GM21717 (cell line): ENCODE measurements at regions not wholly inside any gene's neighbourhood (a gene's known extent, or its start where the extent isn't known, plus 50 kb on each side); places are given as distances from the start of the nearest gene placed in this dataset.
"Not testable (repeated sequence)": the region's sequence is repeated elsewhere in the genome, so short reads cannot be mapped to it uniquely, and the experiment has no call there.

Experiments used
- ATAC-seq: cut with Tn5 transposase; IDR thresholded peaks from one replicate; pipeline ENCODE4 v1.9.1; 2021; ENCODE audit warnings: mild to moderate bottlenecking, moderate library complexity; ENCODE audit not compliant: unreplicated experiment

GRCh38 chr2:198654646-198655045 lies 803.1 kb downstream of the SATB2 start:
- ATAC-seq, result no peak

- ATAC-seq, result no peak
These were observed 804.4 kb downstream of the SATB2 start for GRCh38 chr2:198653311-198653710.

GRCh38 chr2:198652461-198652860 lies 805.3 kb downstream of the SATB2 start:
- no peak for ATAC-seq

- no peak for ATAC-seq
These were observed 811.9 kb downstream of the SATB2 start for GRCh38 chr2:198645816-198646215.

GRCh38 chr2:198641161-198641560 lies 816.6 kb downstream of the SATB2 start:
- ATAC-seq, result no peak

- ATAC-seq, result no peak
These were observed 817.3 kb downstream of the SATB2 start for GRCh38 chr2:198640463-198640862.

GRCh38 chr2:198639580-198639979 lies 818.2 kb downstream of the SATB2 start:
- ATAC-seq, result no peak

GRCh38 chr2:198638577-198638976 lies 819.2 kb downstream of the SATB2 start:
- no peak for ATAC-seq

GRCh38 chr2:198630384-198630783 lies 826.0 kb downstream of the PLCL1 start:
- no peak for ATAC-seq

GRCh38 chr2:198628596-198628995 lies 824.2 kb downstream of the PLCL1 start:
- no peak for ATAC-seq

- ATAC-seq, result no peak
These were observed 818.8 kb downstream of the PLCL1 start for GRCh38 chr2:198622986-198623730.

GRCh38 chr2:198615972-198616371 lies 811.6 kb downstream of the PLCL1 start:
- ATAC-seq, result no peak

GRCh38 chr2:198611201-198611600 lies 806.8 kb downstream of the PLCL1 start:
- ATAC-seq, result no peak

GRCh38 chr2:198604599-198604998 lies 800.2 kb downstream of the PLCL1 start:
- no peak for ATAC-seq

- ATAC-seq, result not testable (repeated sequence)
These were observed 798.6 kb downstream of the PLCL1 start for GRCh38 chr2:198602986-198603385.

GRCh38 chr2:198597648-198598047 lies 793.3 kb downstream of the PLCL1 start:
- ATAC-seq, result no peak

GRCh38 chr2:198596985-198597384 lies 792.6 kb downstream of the PLCL1 start:
- ATAC-seq, result no peak

GRCh38 chr2:198595721-198596120 lies 791.3 kb downstream of the PLCL1 start:
- ATAC-seq, result no peak

GRCh38 chr2:198591586-198591985 lies 787.2 kb downstream of the PLCL1 start:
- no peak for ATAC-seq

- ATAC-seq, result no peak
These were observed 783.3 kb downstream of the PLCL1 start for GRCh38 chr2:198587741-198588140.

- ATAC-seq, result no peak
These were observed 782.8 kb downstream of the PLCL1 start for GRCh38 chr2:198587240-198587639.

GRCh38 chr2:198571393-198571792 lies 767.0 kb downstream of the PLCL1 start:
- no peak for ATAC-seq

GRCh38 chr2:198558176-198558575 lies 753.8 kb downstream of the PLCL1 start:
- no peak for ATAC-seq
